HCT116 (cell line): ENCODE measurements at regions not wholly inside any gene's neighbourhood (a gene's known extent, or its start where the extent isn't known, plus 50 kb on each side); places are given as distances from the start of the nearest gene placed in this dataset.

Experiments
- CBX3 ChIP-seq: IDR thresholded peaks from 2 replicates; pipeline ENCODE4 v1.6.1; 2012; ENCODE audit warnings: low read depth
- EZH2 ChIP-seq: fragments of 200-600 bp; sonication (generic); IDR thresholded peaks from 2 replicates; pipeline ENCODE4 v1.6.1; 2017; ENCODE audit warnings: antibody characterized with exemption, mixed run types
- EZH2phosphoT487 ChIP-seq: fragments of 200-600 bp; IDR thresholded peaks from 2 replicates; pipeline ENCODE4 v1.6.1; 2018; ENCODE audit warnings: antibody characterized with exemption, borderline replicate concordance
- POLR2A ChIP-seq: IDR thresholded peaks from 2 replicates; pipeline ENCODE4 v1.7.0; 2011; ENCODE audit warnings: borderline replicate concordance; ENCODE audit not compliant: insufficient read depth, insufficient read length; ENCODE audit errors: extremely low read depth
- POLR2AphosphoS5 ChIP-seq: IDR thresholded peaks from 2 replicates; pipeline ENCODE4 v1.6.1; 2011; ENCODE audit warnings: mild to moderate bottlenecking, low read depth, low read length, moderate library complexity
- RAD21 ChIP-seq: IDR thresholded peaks from 2 replicates; pipeline ENCODE4 v1.6.1; 2012; ENCODE audit warnings: low read depth, mild to moderate bottlenecking
- YY1 ChIP-seq: IDR thresholded peaks from 2 replicates; pipeline ENCODE4 v1.6.1; 2011; ENCODE audit warnings: low read length, low read depth, moderate library complexity, mild to moderate bottlenecking; ENCODE audit not compliant: insufficient replicate concordance; ENCODE audit errors: extremely low read depth
- ZFX ChIP-seq: fragments of 450-650 bp; IDR thresholded peaks from 2 replicates; pipeline ENCODE4 v1.6.1; 2017
- ZNF274 ChIP-seq: fragments of 200-500 bp; sonication (Bioruptor generic); IDR thresholded peaks from 2 replicates; pipeline ENCODE4 v1.6.1; 2014; ENCODE audit warnings: mild to moderate bottlenecking, low read depth, low read length, inconsistent platforms
- TF ChIP-seq, protein P1 (sequence below), 3 experiments: fragments of 200-600 bp in 1 of 3; sonication (generic) in 1 of 3; IDR thresholded peaks in 2 of 3; conservative IDR thresholded peaks in 1 of 3; 2 replicates each; pipeline ENCODE4 v1.5.1; 2012 to 2017; ENCODE audit warnings: low read depth in 2 of 3, low read length in 2 of 3, antibody characterized with exemption in 1 of 3, borderline replicate concordance in 1 of 3, control low read depth in 1 of 3, mild to moderate bottlenecking in 1 of 3, mixed read lengths in 1 of 3, mixed run types in 1 of 3, moderate library complexity in 1 of 3; ENCODE audit not compliant: insufficient read depth in 1 of 3
- TF ChIP-seq, protein P2 (sequence below): IDR thresholded peaks from 2 replicates; pipeline ENCODE4 v1.6.1; 2012

DNA sequence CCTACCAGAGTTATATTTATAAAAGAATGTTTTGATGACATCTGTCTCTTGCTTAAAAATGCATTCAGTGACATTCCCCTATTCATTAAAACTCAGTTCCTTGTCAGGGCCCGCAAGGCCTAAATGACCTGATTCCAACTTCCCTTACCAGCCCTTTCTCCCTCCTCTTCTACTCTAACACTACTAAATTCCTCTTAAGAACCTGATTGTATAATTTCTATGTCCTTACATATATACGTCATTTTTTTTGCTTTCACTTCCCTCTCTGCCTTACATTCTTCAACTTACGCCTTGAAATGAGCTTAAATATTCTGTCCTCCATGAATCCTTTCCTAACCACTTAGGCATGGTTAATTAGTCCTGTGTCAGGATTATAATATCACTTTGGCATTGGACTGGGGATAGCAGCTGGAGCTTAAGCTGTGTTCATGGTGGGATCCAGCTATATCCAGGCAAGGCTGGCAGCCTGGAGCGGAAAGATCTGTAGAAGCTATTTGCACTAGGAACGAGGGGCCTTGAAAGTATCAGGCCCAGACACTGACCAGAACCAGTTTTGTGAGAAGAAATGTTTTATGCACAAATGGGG lies 360.2 kb upstream of the PTBP2 start:
- TF ChIP-seq, protein P1, sequence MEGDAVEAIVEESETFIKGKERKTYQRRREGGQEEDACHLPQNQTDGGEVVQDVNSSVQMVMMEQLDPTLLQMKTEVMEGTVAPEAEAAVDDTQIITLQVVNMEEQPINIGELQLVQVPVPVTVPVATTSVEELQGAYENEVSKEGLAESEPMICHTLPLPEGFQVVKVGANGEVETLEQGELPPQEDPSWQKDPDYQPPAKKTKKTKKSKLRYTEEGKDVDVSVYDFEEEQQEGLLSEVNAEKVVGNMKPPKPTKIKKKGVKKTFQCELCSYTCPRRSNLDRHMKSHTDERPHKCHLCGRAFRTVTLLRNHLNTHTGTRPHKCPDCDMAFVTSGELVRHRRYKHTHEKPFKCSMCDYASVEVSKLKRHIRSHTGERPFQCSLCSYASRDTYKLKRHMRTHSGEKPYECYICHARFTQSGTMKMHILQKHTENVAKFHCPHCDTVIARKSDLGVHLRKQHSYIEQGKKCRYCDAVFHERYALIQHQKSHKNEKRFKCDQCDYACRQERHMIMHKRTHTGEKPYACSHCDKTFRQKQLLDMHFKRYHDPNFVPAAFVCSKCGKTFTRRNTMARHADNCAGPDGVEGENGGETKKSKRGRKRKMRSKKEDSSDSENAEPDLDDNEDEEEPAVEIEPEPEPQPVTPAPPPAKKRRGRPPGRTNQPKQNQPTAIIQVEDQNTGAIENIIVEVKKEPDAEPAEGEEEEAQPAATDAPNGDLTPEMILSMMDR (IDR thresholded peaks at IDR 0.05 in 2 of 3, conservative IDR thresholded peaks at IDR 0.05 in 1 of 3; ENCODE audit: borderline replicate concordance in 1 of 3, insufficient read depth in 1 of 3, low read depth in 2 of 3, low read length in 2 of 3): no peak
- TF ChIP-seq RAD21 (no peak), EZH2phosphoT487 (no peak), YY1 (no peak), EZH2 (no peak), POLR2AphosphoS5 (no peak), ZNF274 (no peak), POLR2A (no peak), CBX3 (no peak), ZFX (no peak)
- TF ChIP-seq, protein P2, sequence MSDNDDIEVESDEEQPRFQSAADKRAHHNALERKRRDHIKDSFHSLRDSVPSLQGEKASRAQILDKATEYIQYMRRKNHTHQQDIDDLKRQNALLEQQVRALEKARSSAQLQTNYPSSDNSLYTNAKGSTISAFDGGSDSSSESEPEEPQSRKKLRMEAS: no peak
